Smooth muscle cell (in vitro differentiated cells): ENCODE measurements at regions not wholly inside any gene's neighbourhood (a gene's known extent, or its start where the extent isn't known, plus 50 kb on each side); places are given as distances from the start of the nearest gene placed in this dataset.
A peak's percentile ranks its signal among the peaks of the same experiment; 100 is the strongest.

Experiments
- DNase-seq: peaks from one replicate; lab custom pipeline; 2025; ENCODE audit not compliant: unreplicated experiment; lab: John Stamatoyannopoulos, UW
- H2AFZ ChIP-seq: fragments of 200-600 bp; sonication (generic); 2 replicates; pipeline ENCODE4 v1.6.0; 2016; ENCODE audit warnings: antibody characterized with exemption, low read depth, mild to moderate bottlenecking
- H3F3A ChIP-seq: fragments of 200-600 bp; sonication (generic); 2 replicates; pipeline ENCODE4 v1.6.0; 2017; ENCODE audit warnings: antibody characterized with exemption, low read depth
- H3K27ac ChIP-seq: fragments of 200-600 bp; sonication (generic); 2 replicates; pipeline ENCODE4 v1.5.1; 2016; ENCODE audit warnings: low read depth, mild to moderate bottlenecking
- H3K27me3 ChIP-seq: fragments of 200-600 bp; sonication (generic); 2 replicates; pipeline ENCODE4 v1.6.1; 2016; ENCODE audit warnings: low read depth, mild to moderate bottlenecking
- H3K36me3 ChIP-seq: fragments of 200-600 bp; sonication (generic); 2 replicates; pipeline ENCODE4 v1.5.1; 2016; ENCODE audit warnings: low read depth
- H3K4me1 ChIP-seq: fragments of 200-600 bp; sonication (generic); 2 replicates; pipeline ENCODE4 v1.5.1; 2016; ENCODE audit warnings: low read depth
- H3K4me2 ChIP-seq: fragments of 200-600 bp; sonication (generic); 2 replicates; pipeline ENCODE4 v1.6.0; 2016; ENCODE audit warnings: mild to moderate bottlenecking
- H3K4me3 ChIP-seq: fragments of 200-600 bp; sonication (generic); 2 replicates; pipeline ENCODE4 v1.5.1; 2016; ENCODE audit warnings: mild to moderate bottlenecking
- H3K79me2 ChIP-seq: fragments of 200-600 bp; sonication (generic); 2 replicates; pipeline ENCODE4 v1.6.0; 2016; ENCODE audit warnings: low read depth, mild to moderate bottlenecking
- H3K9ac ChIP-seq: fragments of 200-600 bp; sonication (generic); 2 replicates; pipeline ENCODE4 v1.6.0; 2016; ENCODE audit warnings: low read depth
- H3K9me3 ChIP-seq: fragments of 200-600 bp; sonication (generic); replicated peaks from 2 replicates; pipeline ENCODE4 v1.5.1; 2016; ENCODE audit warnings: low read depth
- H4K20me1 ChIP-seq: fragments of 200-600 bp; sonication (generic); 2 replicates; pipeline ENCODE4 v1.6.0; 2016; ENCODE audit warnings: low read depth
- CTCF ChIP-seq: fragments of 200-600 bp; sonication (generic); IDR thresholded peaks from 2 replicates; pipeline ENCODE4 v1.5.1; 2017; ENCODE audit warnings: borderline replicate concordance, mild to moderate bottlenecking, antibody characterized with exemption; ENCODE audit not compliant: insufficient read depth, poor library complexity, severe bottlenecking
- WGBS: methylation state at CpG from one replicate; pipeline ENCODE4 v1.1.7; 2016; ENCODE audit warnings: low lambda C conversion rate; 5-methylcytosine and 5-hydroxymethylcytosine counted together

- Histone ChIP-seq H3K79me2 (no peaks in the 10 kb centered on the region), H3K4me1 (no peaks in the 10 kb centered on the region), H4K20me1 (no peaks in the 10 kb centered on the region), H3K36me3 (no peaks in the 10 kb centered on the region), H3F3A (no peaks in the 10 kb centered on the region), H3K27me3 (no peaks in the 10 kb centered on the region), H3K9ac (no peak overlapping the region), H3K4me2 (peak overlapping the region; percentile 39), H3K27ac (no peak overlapping the region), H3K4me3 (no peak overlapping the region), H2AFZ (no peak overlapping the region), H3K9me3 (no peaks in the 10 kb centered on the region)
- TF ChIP-seq CTCF = no peak
- no peak for DNase-seq
- 77% methylated on average over 2 of the region's 2 CpGs for WGBS
Measured at GRCh38 chr14:82536566-82536965, 1002.9 kb upstream of the SEL1L start.

GRCh38 chr14:82537831-82538230 is 1004.2 kb upstream of the SEL1L start:
- WGBS = 42% methylated on average over 3 of the region's 3 CpGs
- no peak overlapping the region for H3K9ac ChIP-seq
- no peaks in the 10 kb centered on the region for H3K79me2 ChIP-seq
- H4K20me1 ChIP-seq = no peaks in the 10 kb centered on the region
- H3K4me2 ChIP-seq = peak overlapping the region; percentile 43
- no peak for DNase-seq
- H2AFZ ChIP-seq = no peak overlapping the region
- no peak overlapping the region for H3K4me3 ChIP-seq
- no peaks in the 10 kb centered on the region for H3K9me3 ChIP-seq
- H3K27ac ChIP-seq = no peak overlapping the region
- H3K4me1 ChIP-seq = no peaks in the 10 kb centered on the region
- H3K36me3 ChIP-seq = no peaks in the 10 kb centered on the region
- H3F3A ChIP-seq = no peaks in the 10 kb centered on the region
- no peaks in the 10 kb centered on the region for H3K27me3 ChIP-seq
- no peak for TF ChIP-seq CTCF

GRCh38 chr14:82546401-82546800 is 1012.7 kb upstream of the SEL1L start:
- Histone ChIP-seq H3K9me3 (no peaks in the 10 kb centered on the region), H3K36me3 (no peaks in the 10 kb centered on the region), H3K27ac (no peak overlapping the region), H3K4me3 (no peak overlapping the region), H3K4me1 (no peaks in the 10 kb centered on the region), H3K27me3 (no peaks in the 10 kb centered on the region), H3K9ac (no peak overlapping the region), H4K20me1 (no peaks in the 10 kb centered on the region), H3F3A (no peaks in the 10 kb centered on the region), H2AFZ (no peak overlapping the region), H3K4me2 (no peak overlapping the region), H3K79me2 (no peaks in the 10 kb centered on the region)
- DNase-seq = no peak
- 96% methylated on average over 2 of the region's 2 CpGs for WGBS
- TF ChIP-seq CTCF = no peak

- no peak overlapping the region for H3K9ac ChIP-seq
- no peaks in the 10 kb centered on the region for H3K9me3 ChIP-seq
- no peak overlapping the region for H3K27ac ChIP-seq
- H3F3A ChIP-seq = no peaks in the 10 kb centered on the region
- H3K4me3 ChIP-seq = no peak overlapping the region
- no peaks in the 10 kb centered on the region for H3K36me3 ChIP-seq
- 86% methylated on average over 9 of the region's 9 CpGs for WGBS
- H3K79me2 ChIP-seq = no peaks in the 10 kb centered on the region
- H4K20me1 ChIP-seq = no peaks in the 10 kb centered on the region
- no peak overlapping the region for H2AFZ ChIP-seq
- no peak for DNase-seq
- H3K4me1 ChIP-seq = no peaks in the 10 kb centered on the region
- H3K4me2 ChIP-seq = no peak overlapping the region
- no peaks in the 10 kb centered on the region for H3K27me3 ChIP-seq
- no peak for TF ChIP-seq CTCF
Measured at GRCh38 chr14:82549306-82549990, 1015.8 kb upstream of the SEL1L start.
